ENCODE measurements at regions not wholly inside any gene's neighbourhood (a gene's known extent, or its start where the extent isn't known, plus 50 kb on each side); places are given as distances from the start of the nearest gene placed in this dataset.

DNA sequence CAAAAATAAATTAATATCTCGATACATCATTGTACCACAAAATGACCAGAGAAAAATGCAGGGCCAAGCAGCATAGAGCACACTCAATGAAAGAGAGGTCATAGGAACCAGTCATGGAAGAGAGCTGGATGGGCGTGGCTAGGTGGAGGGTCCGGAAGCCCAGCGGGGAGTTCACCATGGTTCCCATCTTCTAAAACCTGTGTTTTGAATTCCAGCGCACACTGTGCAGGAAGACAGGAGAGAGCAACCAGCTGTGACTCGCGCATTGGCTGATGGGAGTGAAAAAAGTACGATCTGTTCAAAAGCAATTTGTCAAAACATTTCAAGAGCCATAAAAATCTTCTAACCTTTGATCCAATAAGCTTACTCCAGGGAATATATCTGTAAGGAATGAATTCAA is 125.2 kb upstream of the NANOS1 start:
- Histone ChIP-seq H3K27ac (no peak overlapping the region), H3K4me3 (ENCODE audit: low read depth, low read length) (no peak overlapping the region), H3K36me3 (replicated peaks) (no peaks in the 10 kb centered on the region), H3K27me3 (replicated peaks) (no peaks in the 10 kb centered on the region)
- DNase-seq = no peak
- in situ Hi-C loops (cut with HindIII; ENCODE audit: low pct_ligation_motif_present, low sequenced_read_pairs) = no loop called here
- TF ChIP-seq, protein P1, sequence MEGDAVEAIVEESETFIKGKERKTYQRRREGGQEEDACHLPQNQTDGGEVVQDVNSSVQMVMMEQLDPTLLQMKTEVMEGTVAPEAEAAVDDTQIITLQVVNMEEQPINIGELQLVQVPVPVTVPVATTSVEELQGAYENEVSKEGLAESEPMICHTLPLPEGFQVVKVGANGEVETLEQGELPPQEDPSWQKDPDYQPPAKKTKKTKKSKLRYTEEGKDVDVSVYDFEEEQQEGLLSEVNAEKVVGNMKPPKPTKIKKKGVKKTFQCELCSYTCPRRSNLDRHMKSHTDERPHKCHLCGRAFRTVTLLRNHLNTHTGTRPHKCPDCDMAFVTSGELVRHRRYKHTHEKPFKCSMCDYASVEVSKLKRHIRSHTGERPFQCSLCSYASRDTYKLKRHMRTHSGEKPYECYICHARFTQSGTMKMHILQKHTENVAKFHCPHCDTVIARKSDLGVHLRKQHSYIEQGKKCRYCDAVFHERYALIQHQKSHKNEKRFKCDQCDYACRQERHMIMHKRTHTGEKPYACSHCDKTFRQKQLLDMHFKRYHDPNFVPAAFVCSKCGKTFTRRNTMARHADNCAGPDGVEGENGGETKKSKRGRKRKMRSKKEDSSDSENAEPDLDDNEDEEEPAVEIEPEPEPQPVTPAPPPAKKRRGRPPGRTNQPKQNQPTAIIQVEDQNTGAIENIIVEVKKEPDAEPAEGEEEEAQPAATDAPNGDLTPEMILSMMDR (IDR thresholded peaks at IDR 0.05; ENCODE audit: low read depth, low read length, missing control alignments) = no peak

DNA sequence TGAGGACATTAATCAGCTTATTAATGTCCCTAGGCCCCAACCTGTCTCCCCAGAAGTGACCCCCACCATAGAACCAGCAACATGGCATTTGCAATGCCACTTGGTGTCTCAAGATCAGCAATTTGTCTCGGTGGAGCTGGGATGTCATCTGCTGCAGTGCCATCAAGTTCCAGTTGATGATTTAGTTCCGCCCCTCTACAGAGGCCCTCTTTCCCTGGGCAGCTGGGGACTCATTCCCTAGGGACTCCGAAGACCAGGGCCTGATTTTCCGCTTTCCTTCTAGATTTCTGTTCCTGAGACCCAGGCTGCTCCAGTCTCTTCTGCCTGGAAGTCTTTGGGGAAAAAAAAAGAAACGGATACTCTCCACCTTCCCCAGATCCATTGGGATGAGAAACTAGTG is 122.5 kb upstream of the NANOS1 start:
- TF ChIP-seq, protein P1 (IDR thresholded peaks at IDR 0.05; ENCODE audit: low read depth, low read length, missing control alignments) = no peak
- no peak overlapping the region for H3K27ac ChIP-seq
- no peak overlapping the region for H3K4me3 ChIP-seq (ENCODE audit: low read depth, low read length)
- no peaks in the 10 kb centered on the region for H3K36me3 ChIP-seq (replicated peaks)
- no peak for DNase-seq
- H3K27me3 ChIP-seq (replicated peaks) = no peaks in the 10 kb centered on the region
- in situ Hi-C loops (cut with HindIII; ENCODE audit: low pct_ligation_motif_present, low sequenced_read_pairs) = no loop called here

DNA sequence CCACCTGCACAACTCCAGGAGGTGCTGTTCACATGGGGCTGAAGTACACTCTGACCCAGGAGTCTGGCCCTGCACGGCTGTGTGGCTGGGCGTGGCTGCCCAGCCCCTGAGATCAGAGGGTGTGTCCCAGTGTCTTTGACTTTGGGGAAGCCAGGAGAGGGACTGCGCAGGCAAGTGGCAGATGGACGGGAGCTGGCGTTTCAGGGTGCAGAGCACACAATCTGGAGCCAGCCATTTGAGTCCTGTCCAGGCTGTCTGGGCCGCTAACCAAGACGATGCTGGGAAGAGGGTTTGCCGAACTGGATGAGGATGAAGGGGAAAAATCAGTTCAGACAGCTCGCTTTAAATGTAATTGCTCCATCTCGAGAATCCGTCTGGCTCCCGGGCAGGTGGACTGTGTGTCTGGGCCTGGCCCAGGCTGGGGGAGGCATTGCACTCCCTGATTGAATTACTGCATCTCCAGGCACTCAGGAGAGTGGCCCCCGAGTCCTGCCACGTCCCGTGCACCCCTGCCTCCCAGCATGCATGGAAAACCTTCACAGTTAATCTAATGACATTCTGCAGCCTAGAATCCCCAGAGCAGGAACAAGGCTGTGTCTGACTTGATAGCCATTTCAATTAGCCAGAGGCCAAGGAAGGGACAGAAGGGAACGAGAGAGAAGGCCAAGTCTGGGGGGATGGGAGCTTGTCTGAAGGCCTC is 120.8 kb upstream of the NANOS1 start:
- no peak for DNase-seq
- H3K36me3 ChIP-seq (replicated peaks) = no peaks in the 10 kb centered on the region
- H3K4me3 ChIP-seq (ENCODE audit: low read depth, low read length) = no peak overlapping the region
- in situ Hi-C loops (cut with HindIII; ENCODE audit: low pct_ligation_motif_present, low sequenced_read_pairs) = no loop called here
- no peaks in the 10 kb centered on the region for H3K27me3 ChIP-seq (replicated peaks)
- no peak overlapping the region for H3K27ac ChIP-seq
- TF ChIP-seq, protein P1 (IDR thresholded peaks at IDR 0.05; ENCODE audit: low read depth, low read length, missing control alignments) = no peak

DNA sequence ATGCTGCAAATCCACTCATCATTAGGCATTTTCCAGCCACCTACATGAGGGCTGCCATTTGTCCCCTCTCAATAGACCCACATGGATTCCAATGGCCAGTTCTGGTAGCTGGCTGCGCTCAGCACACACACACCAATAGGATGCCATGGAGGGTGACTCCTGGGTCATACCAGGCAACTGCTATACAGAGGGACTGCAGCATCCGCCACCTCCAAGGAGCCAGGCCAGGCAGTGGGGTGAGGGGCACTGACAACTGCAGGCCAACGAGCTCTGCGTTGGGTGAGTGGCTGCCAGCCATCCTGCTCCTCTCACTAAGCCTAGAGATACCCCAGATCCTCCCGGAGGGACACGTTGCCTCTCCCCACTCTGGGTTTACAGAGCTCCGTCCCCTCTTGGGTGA is 118.8 kb upstream of the NANOS1 start:
- TF ChIP-seq, protein P1 (IDR thresholded peaks at IDR 0.05; ENCODE audit: low read depth, low read length, missing control alignments) = no peak
- Histone ChIP-seq H3K27ac (no peak overlapping the region), H3K27me3 (replicated peaks) (no peaks in the 10 kb centered on the region), H3K4me3 (ENCODE audit: low read depth, low read length) (no peak overlapping the region), H3K36me3 (replicated peaks) (no peaks in the 10 kb centered on the region)
- no peak for DNase-seq
- in situ Hi-C loops (cut with HindIII; ENCODE audit: low pct_ligation_motif_present, low sequenced_read_pairs) = no loop called here

DNA sequence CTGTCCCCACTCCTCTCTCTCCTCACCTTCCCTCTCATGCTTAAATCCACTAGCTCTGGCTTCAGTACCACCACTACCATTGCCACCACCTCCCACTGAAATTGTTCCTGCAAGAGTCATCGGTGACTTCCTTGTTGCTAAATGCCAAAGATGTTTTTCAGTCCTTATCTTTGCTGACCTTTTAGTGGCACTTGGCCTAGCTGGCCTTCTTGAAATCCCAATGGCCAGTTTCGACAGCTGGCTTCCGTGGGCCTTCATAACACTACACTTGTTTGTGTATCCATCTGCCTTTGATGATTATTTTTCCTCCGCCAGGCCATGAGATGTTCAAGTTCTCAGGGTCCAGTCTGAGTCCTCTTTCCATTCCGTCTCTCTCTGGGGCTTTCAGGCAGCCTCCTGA is 118.2 kb upstream of the NANOS1 start:
- H3K4me3 ChIP-seq (ENCODE audit: low read depth, low read length) = no peak overlapping the region
- H3K27ac ChIP-seq = peak overlapping the region; percentile 31
- H3K27me3 ChIP-seq (replicated peaks) = no peaks in the 10 kb centered on the region
- in situ Hi-C loops (cut with HindIII; ENCODE audit: low pct_ligation_motif_present, low sequenced_read_pairs) = no loop called here
- DNase-seq = peak; percentile 82
- TF ChIP-seq, protein P1 (IDR thresholded peaks at IDR 0.05; ENCODE audit: low read depth, low read length, missing control alignments) = no peak
- H3K36me3 ChIP-seq (replicated peaks) = no peaks in the 10 kb centered on the region
